ENCODE measurements at regions not wholly inside any gene's neighbourhood (a gene's known extent, or its start where the extent isn't known, plus 50 kb on each side); places are given as distances from the start of the nearest gene placed in this dataset.
A peak's percentile ranks its signal among the peaks of the same experiment; 100 is the strongest.

DNA sequence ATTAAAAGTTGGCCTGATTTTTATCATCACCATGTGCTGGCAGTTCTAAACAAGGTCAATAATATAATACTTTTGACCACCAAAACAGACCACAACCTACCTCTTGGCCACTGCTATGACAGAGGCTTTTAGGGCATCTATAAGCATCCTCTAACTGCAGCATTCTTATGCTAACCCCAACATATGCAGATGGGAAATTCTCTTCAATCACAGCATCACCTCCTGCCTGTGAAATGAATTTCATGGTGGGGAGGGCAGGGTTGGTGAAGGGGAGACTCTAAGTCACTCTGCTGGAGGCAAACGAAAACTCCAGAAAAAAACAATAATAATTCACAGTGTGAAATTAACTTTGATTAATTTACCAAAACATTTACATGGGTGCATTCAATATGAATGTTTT is 78.8 kb upstream of the FAR2 start:
- H3K36me3 ChIP-seq, result no peaks in the 10 kb centered on the region
- WGBS, result 0% methylated on average over 1 of the region's 1 CpG
- intact Hi-C loops (cut with DNase I), result no loop called here

GRCh38 chr12:29071099-29071498 is 78.0 kb upstream of the FAR2 start:
- no peak overlapping the region for H3K27ac ChIP-seq
- no peaks in the 10 kb centered on the region for H3K4me1 ChIP-seq (replicated peaks)
- TF ChIP-seq POLR2A (IDR thresholded peaks at IDR 0.05), result no peak
- TF ChIP-seq, protein P1, sequence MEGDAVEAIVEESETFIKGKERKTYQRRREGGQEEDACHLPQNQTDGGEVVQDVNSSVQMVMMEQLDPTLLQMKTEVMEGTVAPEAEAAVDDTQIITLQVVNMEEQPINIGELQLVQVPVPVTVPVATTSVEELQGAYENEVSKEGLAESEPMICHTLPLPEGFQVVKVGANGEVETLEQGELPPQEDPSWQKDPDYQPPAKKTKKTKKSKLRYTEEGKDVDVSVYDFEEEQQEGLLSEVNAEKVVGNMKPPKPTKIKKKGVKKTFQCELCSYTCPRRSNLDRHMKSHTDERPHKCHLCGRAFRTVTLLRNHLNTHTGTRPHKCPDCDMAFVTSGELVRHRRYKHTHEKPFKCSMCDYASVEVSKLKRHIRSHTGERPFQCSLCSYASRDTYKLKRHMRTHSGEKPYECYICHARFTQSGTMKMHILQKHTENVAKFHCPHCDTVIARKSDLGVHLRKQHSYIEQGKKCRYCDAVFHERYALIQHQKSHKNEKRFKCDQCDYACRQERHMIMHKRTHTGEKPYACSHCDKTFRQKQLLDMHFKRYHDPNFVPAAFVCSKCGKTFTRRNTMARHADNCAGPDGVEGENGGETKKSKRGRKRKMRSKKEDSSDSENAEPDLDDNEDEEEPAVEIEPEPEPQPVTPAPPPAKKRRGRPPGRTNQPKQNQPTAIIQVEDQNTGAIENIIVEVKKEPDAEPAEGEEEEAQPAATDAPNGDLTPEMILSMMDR (IDR thresholded peaks at IDR 0.05), result no peak
- TF ChIP-seq POLR2AphosphoS5 (IDR thresholded peaks at IDR 0.05), result no peak
- H3K4me3 ChIP-seq, result no peak overlapping the region
- H3K36me3 ChIP-seq, result no peaks in the 10 kb centered on the region
- DNase-seq (ENCODE audit: low spot score), result no peak
- intact Hi-C loops (cut with DNase I), result no loop called here
- H3K27me3 ChIP-seq (replicated peaks; ENCODE audit: insufficient read depth), result no peaks in the 10 kb centered on the region
- H3K9me3 ChIP-seq, result no peaks in the 10 kb centered on the region

More for the DNA sequence above, 78.8 kb upstream of the FAR2 start:
- no peak for TF ChIP-seq POLR2A (IDR thresholded peaks at IDR 0.05)
- TF ChIP-seq POLR2AphosphoS5 (IDR thresholded peaks at IDR 0.05), result no peak
- TF ChIP-seq, protein P1 (IDR thresholded peaks at IDR 0.05), result no peak
- no peak overlapping the region for H3K4me3 ChIP-seq
- DNase-seq (ENCODE audit: low spot score), result no peak
- no peaks in the 10 kb centered on the region for H3K4me1 ChIP-seq (replicated peaks)
- H3K27ac ChIP-seq, result no peak overlapping the region
- no peaks in the 10 kb centered on the region for H3K9me3 ChIP-seq
- H3K27me3 ChIP-seq (replicated peaks; ENCODE audit: insufficient read depth), result no peaks in the 10 kb centered on the region

DNA sequence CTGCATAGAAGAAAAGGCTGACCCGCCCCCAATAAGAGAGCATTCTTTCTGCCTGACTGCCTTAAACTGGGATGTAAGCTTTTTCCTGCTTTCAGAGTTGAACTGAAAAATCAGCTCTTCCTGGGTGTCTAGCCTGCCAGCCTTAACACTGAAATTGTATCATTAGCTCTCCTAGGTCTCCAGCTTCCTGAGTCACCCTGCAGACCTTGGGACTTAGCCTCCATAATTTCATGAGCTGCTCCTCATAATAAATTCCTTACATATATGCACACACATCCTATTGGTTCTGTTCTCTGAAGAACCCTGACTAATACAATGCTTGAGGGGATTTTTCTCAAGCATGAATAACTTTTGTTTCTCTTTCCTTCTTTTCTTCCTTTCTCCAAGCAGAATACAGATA is 76.4 kb upstream of the FAR2 start:
- intact Hi-C loops (cut with DNase I), result no loop called here
- no peaks in the 10 kb centered on the region for H3K9me3 ChIP-seq
- no peak for DNase-seq (ENCODE audit: low spot score)

DNA sequence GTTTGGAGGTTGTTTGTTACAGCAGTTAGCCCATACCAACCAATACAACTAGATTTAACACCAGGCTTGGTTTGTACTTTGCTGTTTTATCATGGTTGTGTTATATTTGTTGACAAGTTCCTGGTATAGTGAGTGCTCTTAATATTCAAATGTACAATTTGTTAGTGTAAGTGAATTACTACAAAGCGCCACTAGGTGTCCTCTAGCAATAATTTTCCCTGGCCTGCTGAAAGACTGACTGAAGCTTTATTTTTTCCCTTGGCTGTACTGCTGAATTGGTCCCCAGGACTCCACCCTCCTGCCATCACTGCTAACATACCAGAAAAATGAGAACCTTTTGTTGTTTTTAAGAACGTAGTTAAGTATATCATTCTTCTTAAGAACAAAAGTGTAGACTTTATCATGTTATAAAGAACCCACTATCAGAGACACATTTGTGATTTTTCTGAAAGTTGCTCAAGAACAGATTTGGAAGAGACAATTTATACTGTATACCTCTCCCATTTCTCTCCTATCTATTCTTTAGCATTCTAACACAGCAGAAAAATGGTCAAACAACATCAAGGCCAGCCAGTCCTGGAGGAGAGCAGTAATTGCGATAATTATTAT is 75.3 kb upstream of the FAR2 start:
- WGBS, result 32% methylated on average over 3 of the region's 3 CpGs

More for the DNA sequence above, 76.4 kb upstream of the FAR2 start:
- TF ChIP-seq POLR2AphosphoS5 (IDR thresholded peaks at IDR 0.05), result no peak
- TF ChIP-seq POLR2A (IDR thresholded peaks at IDR 0.05), result no peak
- TF ChIP-seq, protein P1 (IDR thresholded peaks at IDR 0.05), result no peak
- Histone ChIP-seq H3K27ac (no peak overlapping the region), H3K4me3 (no peak overlapping the region), H3K4me1 (replicated peaks) (no peaks in the 10 kb centered on the region), H3K36me3 (no peaks in the 10 kb centered on the region), H3K27me3 (replicated peaks; ENCODE audit: insufficient read depth) (no peaks in the 10 kb centered on the region)
- 81% methylated on average over 1 of the region's 1 CpG for WGBS

GRCh38 chr12:29081101-29081500 is 68.0 kb upstream of the FAR2 start:
- intact Hi-C loops (cut with DNase I), result loop anchor here (10.0 kb wide), 1 partner anchor 224 kb away; no protein-coding TSS in a partner anchor
- Histone ChIP-seq H3K4me3 (no peak overlapping the region), H3K4me1 (replicated peaks) (no peaks in the 10 kb centered on the region), H3K27ac (no peak overlapping the region), H3K36me3 (no peaks in the 10 kb centered on the region), H3K27me3 (replicated peaks; ENCODE audit: insufficient read depth) (no peaks in the 10 kb centered on the region), H3K9me3 (no peaks in the 10 kb centered on the region)
- TF ChIP-seq POLR2AphosphoS5 (IDR thresholded peaks at IDR 0.05) (no peak), POLR2A (IDR thresholded peaks at IDR 0.05) (no peak)
- TF ChIP-seq, protein P1 (IDR thresholded peaks at IDR 0.05), result no peak
- no peak for DNase-seq (ENCODE audit: low spot score)

More for the DNA sequence above, 75.3 kb upstream of the FAR2 start:
- DNase-seq (ENCODE audit: low spot score), result peak; percentile 6
- TF ChIP-seq, protein P1 (IDR thresholded peaks at IDR 0.05), result peak; percentile 50 to 66 (median 62)
- no peak for TF ChIP-seq POLR2A (IDR thresholded peaks at IDR 0.05)
- no peaks in the 10 kb centered on the region for H3K27me3 ChIP-seq (replicated peaks; ENCODE audit: insufficient read depth)
- no peaks in the 10 kb centered on the region for H3K9me3 ChIP-seq
- no peak overlapping the region for H3K4me3 ChIP-seq
- no peaks in the 10 kb centered on the region for H3K36me3 ChIP-seq
- H3K27ac ChIP-seq, result no peak overlapping the region
- intact Hi-C loops (cut with DNase I), result no loop called here
- no peaks in the 10 kb centered on the region for H3K4me1 ChIP-seq (replicated peaks)

Measured in prostate gland (tissue), 2 donors.